Cardiac fibroblast (primary cell): ENCODE measurements at regions not wholly inside any gene's neighbourhood (a gene's known extent, or its start where the extent isn't known, plus 50 kb on each side); places are given as distances from the start of the nearest gene placed in this dataset.

Experiments used
- DNase-seq, 2 donors: peaks; one replicate each; pipeline versions ENCODE4 v3.0.0 to v3.0.0-alpha.2; 2010; ENCODE audit warnings: low read depth in 2 of 2
- H3K4me3 ChIP-seq, 2 donors: replicated peaks in 1 of 2; 1 replicate in 1 of 2; 2 replicates in 1 of 2; pipeline ENCODE4 v1.5.1; 2011; ENCODE audit warnings: low read depth in 2 of 2, low read length in 2 of 2, mild to moderate bottlenecking in 2 of 2, moderate library complexity in 1 of 2
- CTCF ChIP-seq: IDR thresholded peaks from one replicate; pipeline ENCODE4 v1.5.1; 2011; ENCODE audit warnings: low read depth, mild to moderate bottlenecking, low read length, inconsistent platforms

- no peak overlapping the region for H3K4me3 ChIP-seq
- DNase-seq = no peak
- TF ChIP-seq CTCF = no peak
Measured at GRCh38 chr5:88113429-88113828, 155.2 kb downstream of the TMEM161B start.

- no peak for TF ChIP-seq CTCF
- H3K4me3 ChIP-seq = no peak overlapping the region
- DNase-seq = no peak
Measured at GRCh38 chr5:88109818-88110217, 158.8 kb downstream of the TMEM161B start.

GRCh38 chr5:88108490-88109279 is 160.0 kb downstream of the TMEM161B start:
- no peak for TF ChIP-seq CTCF
- H3K4me3 ChIP-seq = no peak overlapping the region
- no peak for DNase-seq

DNA sequence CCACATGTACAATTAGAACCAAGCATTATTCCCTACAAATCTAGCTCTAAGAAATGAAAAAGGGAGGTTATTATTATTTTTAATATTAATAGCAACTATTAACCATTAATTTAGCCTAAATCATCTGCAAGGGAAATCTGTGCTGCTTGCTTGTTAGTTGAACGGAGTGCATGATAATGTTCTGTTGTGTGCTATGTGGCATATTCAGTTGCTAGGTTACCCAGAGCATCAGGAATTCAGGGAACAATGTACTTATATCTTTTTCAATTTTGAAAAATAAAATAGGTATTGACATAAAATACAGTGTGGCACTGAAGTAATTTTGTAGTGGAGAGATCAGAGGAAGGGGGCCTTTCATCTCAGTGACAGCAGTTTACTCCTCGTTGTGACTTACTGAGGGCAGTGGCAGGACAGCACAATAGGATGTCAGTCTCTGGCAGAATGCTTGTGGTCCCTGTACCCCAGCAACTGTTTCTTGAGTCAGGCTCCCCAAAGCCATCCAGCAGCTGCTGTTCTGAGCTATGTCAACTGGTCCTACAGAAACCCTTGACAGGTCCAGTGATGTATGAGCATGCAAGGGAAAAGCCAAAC is 173.6 kb downstream of the TMEM161B start:
- TF ChIP-seq CTCF = no peak
- no peak for DNase-seq
- no peak overlapping the region for H3K4me3 ChIP-seq

DNA sequence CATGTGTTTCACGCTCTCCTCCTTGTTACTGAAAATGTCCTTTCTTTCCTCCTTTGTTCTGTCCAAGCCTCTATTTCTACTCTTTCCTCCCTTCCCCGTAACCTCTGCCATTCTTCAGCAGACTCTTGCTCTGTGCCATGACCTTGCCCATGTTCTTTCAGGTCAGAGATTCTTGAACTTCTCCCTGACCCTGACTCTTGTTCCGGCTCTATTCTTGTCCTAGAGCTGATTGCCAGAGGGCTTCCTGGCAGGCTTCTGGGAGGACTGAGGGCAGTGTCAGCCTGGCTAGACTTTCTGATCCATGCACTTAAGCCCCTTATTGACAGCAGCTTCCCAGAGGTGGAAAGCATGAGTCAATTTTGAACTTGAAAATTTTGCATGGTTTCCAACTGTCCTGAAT is 174.2 kb downstream of the TMEM161B start:
- H3K4me3 ChIP-seq = no peak overlapping the region
- no peak for DNase-seq
- no peak for TF ChIP-seq CTCF

GRCh38 chr5:88093765-88094164 is 174.9 kb downstream of the TMEM161B start:
- DNase-seq = no peak
- no peak for TF ChIP-seq CTCF
- no peak overlapping the region for H3K4me3 ChIP-seq
